Peyer's patch (tissue), 4 donors: ENCODE measurements at regions not wholly inside any gene's neighbourhood (a gene's known extent, or its start where the extent isn't known, plus 50 kb on each side); places are given as distances from the start of the nearest gene placed in this dataset.

Source experiments
- POLR2A ChIP-seq, 2 donors: fragments of 450-650 bp; IDR thresholded peaks; one replicate each; pipeline ENCODE4 v1.5.1; 2017; ENCODE audit warnings: antibody characterized with exemption in 2 of 2, mild to moderate bottlenecking in 2 of 2, moderate library complexity in 2 of 2
- TF ChIP-seq, protein P1 (sequence below), 6 experiments: fragments of 450-650 bp in 4 of 6; fragments of 200-600 bp in 2 of 6; sonication (generic) in 1 of 6; IDR thresholded peaks; one replicate each; pipeline ENCODE4 v1.5.1; 2017 to 2019; ENCODE audit warnings: antibody characterized with exemption in 6 of 6, mild to moderate bottlenecking in 3 of 6, moderate library complexity in 1 of 6

DNA sequence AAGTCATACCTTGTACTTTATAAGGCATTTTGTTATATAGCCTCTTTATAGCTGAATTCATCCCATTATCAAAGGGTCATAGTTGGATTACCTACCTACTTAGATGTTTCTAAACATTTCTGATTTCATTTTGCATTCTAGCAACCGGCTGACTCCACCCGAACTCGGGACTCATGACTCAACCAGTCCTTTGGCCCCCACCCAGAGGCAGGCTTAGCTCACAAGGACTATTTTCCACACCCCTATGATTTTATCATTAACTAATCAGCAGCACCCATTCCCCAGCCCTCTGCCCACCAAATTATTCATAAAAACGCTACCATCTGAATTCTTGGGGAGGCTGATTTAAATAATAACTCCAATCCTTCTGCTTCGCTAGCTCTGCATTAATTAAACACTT is 79.9 kb upstream of the EGFL6 start:
- TF ChIP-seq POLR2A (IDR thresholded peaks at IDR 0.05): no peak
- TF ChIP-seq, protein P1, sequence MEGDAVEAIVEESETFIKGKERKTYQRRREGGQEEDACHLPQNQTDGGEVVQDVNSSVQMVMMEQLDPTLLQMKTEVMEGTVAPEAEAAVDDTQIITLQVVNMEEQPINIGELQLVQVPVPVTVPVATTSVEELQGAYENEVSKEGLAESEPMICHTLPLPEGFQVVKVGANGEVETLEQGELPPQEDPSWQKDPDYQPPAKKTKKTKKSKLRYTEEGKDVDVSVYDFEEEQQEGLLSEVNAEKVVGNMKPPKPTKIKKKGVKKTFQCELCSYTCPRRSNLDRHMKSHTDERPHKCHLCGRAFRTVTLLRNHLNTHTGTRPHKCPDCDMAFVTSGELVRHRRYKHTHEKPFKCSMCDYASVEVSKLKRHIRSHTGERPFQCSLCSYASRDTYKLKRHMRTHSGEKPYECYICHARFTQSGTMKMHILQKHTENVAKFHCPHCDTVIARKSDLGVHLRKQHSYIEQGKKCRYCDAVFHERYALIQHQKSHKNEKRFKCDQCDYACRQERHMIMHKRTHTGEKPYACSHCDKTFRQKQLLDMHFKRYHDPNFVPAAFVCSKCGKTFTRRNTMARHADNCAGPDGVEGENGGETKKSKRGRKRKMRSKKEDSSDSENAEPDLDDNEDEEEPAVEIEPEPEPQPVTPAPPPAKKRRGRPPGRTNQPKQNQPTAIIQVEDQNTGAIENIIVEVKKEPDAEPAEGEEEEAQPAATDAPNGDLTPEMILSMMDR (IDR thresholded peaks at IDR 0.05): no peak
